ENCODE measurements at regions not wholly inside any gene's neighbourhood (a gene's known extent, or its start where the extent isn't known, plus 50 kb on each side); places are given as distances from the start of the nearest gene placed in this dataset.
"Not testable (repeated sequence)": the region's sequence is repeated elsewhere in the genome, so short reads cannot be mapped to it uniquely, and the experiment has no call there.

GRCh38 chr22:49460592-49461281 is 366.9 kb downstream of the BRD1 start:
- no peak for DNase-seq (ENCODE audit: low read depth, low spot score)

GRCh38 chr22:49460091-49460490 is 367.6 kb downstream of the BRD1 start:
- no peak for DNase-seq (ENCODE audit: low read depth, low spot score)

DNA sequence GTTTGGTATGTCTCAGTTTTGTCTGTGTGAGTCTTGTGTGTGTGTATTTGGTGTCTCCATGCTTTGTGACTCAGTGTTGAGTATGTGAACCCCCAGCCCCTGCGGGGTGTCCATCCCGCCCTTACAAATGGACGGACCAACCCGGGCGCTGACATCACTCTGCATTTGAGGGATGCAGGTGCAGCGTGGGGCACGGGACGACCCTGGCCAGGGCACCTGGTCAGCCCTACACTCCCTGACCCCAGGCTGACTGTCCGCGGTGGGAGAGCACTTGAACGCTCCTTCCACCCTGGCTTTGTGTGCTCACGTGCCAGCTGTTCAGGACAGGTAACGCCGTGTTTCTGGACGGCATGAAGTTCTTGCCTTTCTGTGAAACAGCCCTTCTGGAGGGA is 369.0 kb downstream of the BRD1 start:
- no peak for DNase-seq (ENCODE audit: low read depth, low spot score)

GRCh38 chr22:49457946-49458707 is 369.5 kb downstream of the BRD1 start:
- no peak for DNase-seq (ENCODE audit: low read depth, low spot score)

- no peak for DNase-seq (ENCODE audit: low read depth, low spot score)
Observed at GRCh38 chr22:49457146-49457545, 370.5 kb downstream of the BRD1 start.

GRCh38 chr22:49455595-49455994 is 372.1 kb downstream of the BRD1 start:
- DNase-seq (ENCODE audit: low read depth, low spot score) = no peak

GRCh38 chr22:49454726-49455125 is 372.9 kb downstream of the BRD1 start:
- DNase-seq (ENCODE audit: low read depth, low spot score) = no peak

DNA sequence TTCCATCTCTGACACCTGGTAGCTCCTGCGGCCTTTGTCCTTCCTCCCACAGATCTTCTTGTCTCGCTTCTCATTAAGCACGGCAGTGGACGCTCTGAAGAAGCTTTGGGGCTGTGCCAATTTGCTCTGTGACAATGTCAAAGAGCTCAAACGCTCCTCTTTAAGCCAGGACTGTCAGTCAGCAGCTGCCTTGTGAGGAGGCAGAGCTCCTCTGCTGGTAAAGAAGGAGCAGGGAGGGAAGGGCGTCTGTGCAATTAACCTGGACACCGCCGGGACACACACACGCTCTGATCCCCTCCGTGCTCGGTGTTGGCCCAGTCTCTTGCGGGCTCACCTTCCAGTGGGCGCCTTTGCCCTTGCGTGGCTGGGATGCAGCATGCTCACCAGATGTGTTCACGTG is 373.9 kb downstream of the BRD1 start:
- no peak for DNase-seq (ENCODE audit: low read depth, low spot score)

DNA sequence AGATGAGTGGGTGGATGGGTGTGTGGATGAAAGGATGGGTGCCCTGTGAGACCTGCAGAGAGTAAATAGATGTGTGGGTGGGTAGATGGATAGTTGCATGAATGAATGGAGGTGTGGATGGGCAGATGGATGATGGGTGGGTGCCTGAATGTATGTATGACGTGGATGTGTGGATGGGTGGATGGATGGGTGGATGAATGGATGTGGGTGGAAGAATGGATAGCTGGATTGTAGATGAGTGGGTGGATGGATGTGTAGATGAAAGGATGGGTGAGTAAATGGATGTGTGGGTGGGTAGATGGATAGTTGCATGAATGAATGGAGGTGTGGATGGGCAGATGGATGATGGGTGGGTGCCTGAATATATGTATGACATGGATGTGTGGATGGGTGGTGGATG is 374.7 kb downstream of the BRD1 start:
- DNase-seq (ENCODE audit: low read depth, low spot score) = not testable (repeated sequence)

- DNase-seq (ENCODE audit: low read depth, low spot score) = no peak
Observed at GRCh38 chr22:49452362-49452946, 375.2 kb downstream of the BRD1 start.

- DNase-seq (ENCODE audit: low read depth, low spot score) = no peak
Observed at GRCh38 chr22:49451070-49451840, 376.4 kb downstream of the BRD1 start.

GRCh38 chr22:49450498-49450897 is 377.2 kb downstream of the BRD1 start:
- DNase-seq (ENCODE audit: low read depth, low spot score) = no peak

- no peak for DNase-seq (ENCODE audit: low read depth, low spot score)
Observed at GRCh38 chr22:49449811-49450446, 377.7 kb downstream of the BRD1 start.

DNA sequence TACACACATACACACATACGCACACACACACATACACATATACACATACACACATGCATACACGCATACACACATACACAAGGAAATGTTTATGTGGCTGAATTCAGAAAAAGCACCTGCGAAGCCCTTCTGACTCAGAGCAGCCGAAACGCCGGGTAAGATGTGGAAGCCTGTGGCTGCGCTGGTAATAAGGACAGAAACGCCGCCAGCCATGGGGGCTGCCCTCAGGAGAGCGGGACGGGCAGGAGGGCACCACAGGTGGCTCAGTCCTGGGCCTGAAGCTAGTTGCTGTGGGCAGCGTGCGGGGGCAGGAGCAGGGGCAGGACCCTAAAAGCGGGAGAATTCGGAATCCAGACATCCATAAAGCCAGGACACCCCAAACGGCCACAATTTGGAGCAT is 378.3 kb downstream of the BRD1 start:
- DNase-seq (ENCODE audit: low read depth, low spot score) = no peak

GRCh38 chr22:49448526-49448925 is 379.1 kb downstream of the BRD1 start:
- no peak for DNase-seq (ENCODE audit: low read depth, low spot score)

DNA sequence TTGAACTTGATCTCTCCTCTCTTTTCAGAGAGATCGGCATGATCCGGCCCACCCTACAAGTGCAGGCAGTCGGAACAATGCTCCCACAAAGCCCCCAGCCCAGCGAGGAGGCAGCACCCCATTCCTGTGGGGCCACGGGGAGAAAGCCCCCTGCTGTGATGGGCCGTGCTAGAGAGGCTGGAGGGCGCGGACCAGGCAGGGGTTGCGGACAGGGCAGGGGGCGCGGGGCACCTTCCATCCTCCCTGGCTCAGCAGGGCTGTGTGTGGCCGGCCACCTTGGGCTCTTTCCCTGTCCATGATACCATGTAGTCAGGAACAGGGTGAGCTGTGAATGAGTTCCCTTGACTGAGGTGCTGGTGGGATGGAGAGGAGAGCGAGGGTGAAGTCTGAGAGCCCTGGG is 379.8 kb downstream of the BRD1 start:
- no peak for DNase-seq (ENCODE audit: low read depth, low spot score)

- DNase-seq (ENCODE audit: low read depth, low spot score) = no peak
Observed at GRCh38 chr22:49446759-49447710, 380.6 kb downstream of the BRD1 start.

- DNase-seq (ENCODE audit: low read depth, low spot score) = no peak
Observed at GRCh38 chr22:49446145-49446758, 381.4 kb downstream of the BRD1 start.

- no peak for DNase-seq (ENCODE audit: low read depth, low spot score)
Observed at GRCh38 chr22:49444781-49445180, 382.9 kb downstream of the BRD1 start.

GRCh38 chr22:49440931-49441330 is 386.7 kb downstream of the BRD1 start:
- DNase-seq (ENCODE audit: low read depth, low spot score) = no peak
